NCI-H460 (cell line): ENCODE measurements at regions not wholly inside any gene's neighbourhood (a gene's known extent, or its start where the extent isn't known, plus 50 kb on each side); places are given as distances from the start of the nearest gene placed in this dataset.
"Not testable (repeated sequence)": the region's sequence is repeated elsewhere in the genome, so short reads cannot be mapped to it uniquely, and the experiment has no call there.

ENCODE experiments used
- DNase-seq: peaks from one replicate; pipeline ENCODE4 v3.0.0-alpha.2; 2016; ENCODE audit warnings: low read depth; ENCODE audit errors: extremely low read depth

- no peak for DNase-seq
Observed at GRCh38 chr1:47491341-47491753, 53.5 kb downstream of the FOXD2 start.

GRCh38 chr1:47495176-47495713, 57.4 kb downstream of the FOXD2 start:
- no peak for DNase-seq

GRCh38 chr1:47498551-47498950, 60.7 kb downstream of the FOXD2 start:
- DNase-seq: no peak

GRCh38 chr1:47501069-47501468, 63.2 kb downstream of the FOXD2 start:
- no peak for DNase-seq

- DNase-seq: no peak
Observed at GRCh38 chr1:47502746-47503370, 65.0 kb downstream of the FOXD2 start.

- not testable (repeated sequence) for DNase-seq
Observed at GRCh38 chr1:47504840-47505239, 67.0 kb downstream of the FOXD2 start.

GRCh38 chr1:47505267-47505666, 67.4 kb downstream of the FOXD2 start:
- DNase-seq: no peak

GRCh38 chr1:47506053-47506452, 68.2 kb downstream of the FOXD2 start:
- DNase-seq: no peak

- no peak for DNase-seq
Observed at GRCh38 chr1:47507144-47507543, 69.3 kb downstream of the FOXD2 start.

GRCh38 chr1:47507881-47508701, 70.2 kb downstream of the FOXD2 start:
- no peak for DNase-seq

- DNase-seq: no peak
Observed at GRCh38 chr1:47508702-47509431, 71.0 kb downstream of the FOXD2 start.

- DNase-seq: no peak
Observed at GRCh38 chr1:47510282-47510811, 72.5 kb downstream of the FOXD2 start.

- no peak for DNase-seq
Observed at GRCh38 chr1:47511825-47512224, 74.0 kb downstream of the FOXD2 start.

GRCh38 chr1:47513393-47513792, 75.5 kb downstream of the FOXD2 start:
- DNase-seq: no peak

GRCh38 chr1:47514229-47514628, 76.4 kb downstream of the FOXD2 start:
- no peak for DNase-seq

- no peak for DNase-seq
Observed at GRCh38 chr1:47515164-47515789, 77.4 kb downstream of the FOXD2 start.

- no peak for DNase-seq
Observed at GRCh38 chr1:47517946-47518345, 80.1 kb downstream of the FOXD2 start.

- DNase-seq: no peak
Observed at GRCh38 chr1:47519491-47519890, 81.6 kb downstream of the FOXD2 start.

GRCh38 chr1:47519971-47520370, 82.1 kb downstream of the FOXD2 start:
- no peak for DNase-seq

- DNase-seq: no peak
Observed at GRCh38 chr1:47521034-47521881, 83.4 kb downstream of the FOXD2 start.
